HepG2 (cell line): ENCODE measurements at regions not wholly inside any gene's neighbourhood (a gene's known extent, or its start where the extent isn't known, plus 50 kb on each side); places are given as distances from the start of the nearest gene placed in this dataset.

Experiments
- ETV5 ChIP-seq: IDR thresholded peaks from 2 replicates; pipeline ENCODE4 v1.6.1; 2018; ENCODE audit warnings: missing biosample characterization, missing genetic modification reagents, inconsistent platforms, borderline replicate concordance
- KAT8 ChIP-seq: IDR thresholded peaks from 2 replicates; pipeline ENCODE4 v1.6.1; 2016; ENCODE audit warnings: missing genetic modification reagents, missing compliant biosample characterization
- MNT ChIP-seq: fragments of 450-650 bp; IDR thresholded peaks from 2 replicates; pipeline ENCODE4 v1.6.1; 2016
- NR2C2 ChIP-seq: sonication (generic); formaldehyde crosslinking; IDR thresholded peaks from 2 replicates; pipeline ENCODE4 v1.4.0; 2020; ENCODE audit warnings: missing genetic modification reagents, mild to moderate bottlenecking, moderate library complexity, borderline replicate concordance
- POLR2A ChIP-seq, 2 experiments: IDR thresholded peaks; 2 replicates each; pipeline ENCODE4 v1.6.1; 2011; ENCODE audit warnings: low read depth in 2 of 2, low read length in 2 of 2, mild to moderate bottlenecking in 1 of 2, moderate library complexity in 1 of 2; ENCODE audit not compliant: insufficient read depth in 1 of 2
- SRF ChIP-seq: IDR thresholded peaks from 2 replicates; pipeline ENCODE4 v1.6.1; 2011; ENCODE audit warnings: mild to moderate bottlenecking, low read depth, low read length, moderate library complexity
- ZBTB1 ChIP-seq: sonication (generic); formaldehyde crosslinking; IDR thresholded peaks from 2 replicates; pipeline ENCODE4 v1.4.0; 2020; ENCODE audit warnings: missing genetic modification reagents, borderline replicate concordance
- ZMYM4 ChIP-seq: sonication (generic); formaldehyde crosslinking; IDR thresholded peaks from 2 replicates; pipeline ENCODE4 v1.8.1; 2023; ENCODE audit warnings: mild to moderate bottlenecking, missing genetic modification reagents
- ZNF460 ChIP-seq: sonication (generic); formaldehyde crosslinking; IDR thresholded peaks from 2 replicates; pipeline ENCODE4 v1.5.1; 2020; ENCODE audit warnings: missing genetic modification reagents, mild to moderate bottlenecking, borderline replicate concordance

- TF ChIP-seq ETV5 (CRISPR knock-in tag) (no peak), ZBTB1 (CRISPR knock-in tag) (no peak), MNT (no peak), KAT8 (CRISPR knock-in tag) (no peak), ZMYM4 (CRISPR knock-in tag) (no peak), POLR2A (IDR thresholded peaks at IDR 0.05; ENCODE audit: insufficient read depth in 1 of 2, low read depth in 2 of 2, low read length in 2 of 2) (no peak), ZNF460 (CRISPR knock-in tag) (no peak), NR2C2 (CRISPR knock-in tag) (no peak), SRF (no peak)
These were observed 170.6 kb downstream of the RMI1 start for GRCh38 chr9:84151236-84151635.
